ENCODE measurements at regions not wholly inside any gene's neighbourhood (a gene's known extent, or its start where the extent isn't known, plus 50 kb on each side); places are given as distances from the start of the nearest gene placed in this dataset.

- H2AFZ ChIP-seq (ENCODE audit: low read depth), result no peak overlapping the region
- H3K79me2 ChIP-seq (ENCODE audit: insufficient read depth, low read depth), result no peaks in the 10 kb centered on the region
- H4K20me1 ChIP-seq (ENCODE audit: insufficient read depth), result no peaks in the 10 kb centered on the region
- H3K4me3 ChIP-seq (IDR thresholded peaks at IDR 0.05; ENCODE audit: insufficient read depth, low read depth, low read length), result no peak overlapping the region
- H3K36me3 ChIP-seq (ENCODE audit: insufficient read depth), result no peaks in the 10 kb centered on the region
- H3K9ac ChIP-seq, result no peak overlapping the region
- H3K27ac ChIP-seq, result no peak overlapping the region
- H3K27me3 ChIP-seq (ENCODE audit: insufficient read depth, low read depth), result no peaks in the 10 kb centered on the region
- no peaks in the 10 kb centered on the region for H3K4me1 ChIP-seq (ENCODE audit: low read depth, poor library complexity, severe bottlenecking)
- no peak for TF ChIP-seq CTCF (conservative IDR thresholded peaks at IDR 0.05; ENCODE audit: low read depth, low read length)
- no peak overlapping the region for H3K4me2 ChIP-seq
Observed at GRCh38 chr1:69284508-69284907, 283.2 kb upstream of the LRRC7 start.

- Histone ChIP-seq H4K20me1 (ENCODE audit: insufficient read depth) (no peaks in the 10 kb centered on the region), H3K79me2 (ENCODE audit: insufficient read depth, low read depth) (no peaks in the 10 kb centered on the region), H3K27me3 (ENCODE audit: insufficient read depth, low read depth) (no peaks in the 10 kb centered on the region), H3K9ac (no peak overlapping the region), H3K4me2 (no peak overlapping the region), H2AFZ (ENCODE audit: low read depth) (no peak overlapping the region), H3K4me1 (ENCODE audit: low read depth, poor library complexity, severe bottlenecking) (no peaks in the 10 kb centered on the region), H3K4me3 (IDR thresholded peaks at IDR 0.05; ENCODE audit: insufficient read depth, low read depth, low read length) (no peak overlapping the region), H3K36me3 (ENCODE audit: insufficient read depth) (no peaks in the 10 kb centered on the region), H3K27ac (no peak overlapping the region)
- no peak for TF ChIP-seq CTCF (conservative IDR thresholded peaks at IDR 0.05; ENCODE audit: low read depth, low read length)
Observed at GRCh38 chr1:69288416-69288815, 279.3 kb upstream of the LRRC7 start.

DNA sequence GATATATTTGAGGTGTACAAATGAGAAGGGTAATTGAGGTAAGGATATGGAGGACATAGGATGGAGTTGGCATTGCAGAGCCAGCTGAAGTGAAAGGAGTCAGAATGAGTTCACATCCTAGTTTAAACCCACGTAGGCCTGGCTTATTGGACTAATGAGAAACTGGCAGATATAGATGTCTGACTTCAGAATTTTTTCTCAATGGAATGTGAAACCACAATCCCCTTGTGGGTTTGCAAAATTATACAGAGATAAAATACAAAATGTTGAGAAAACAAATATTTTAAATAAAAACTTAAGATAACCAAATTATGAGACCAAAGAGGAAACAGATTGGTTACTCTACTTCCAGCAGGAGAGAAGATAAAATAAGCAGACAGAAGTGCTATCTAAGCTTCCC is 277.4 kb upstream of the LRRC7 start:
- no peaks in the 10 kb centered on the region for H4K20me1 ChIP-seq (ENCODE audit: insufficient read depth)
- no peak overlapping the region for H3K4me3 ChIP-seq (IDR thresholded peaks at IDR 0.05; ENCODE audit: insufficient read depth, low read depth, low read length)
- no peaks in the 10 kb centered on the region for H3K79me2 ChIP-seq (ENCODE audit: insufficient read depth, low read depth)
- no peak overlapping the region for H3K9ac ChIP-seq
- no peak overlapping the region for H3K27ac ChIP-seq
- no peaks in the 10 kb centered on the region for H3K36me3 ChIP-seq (ENCODE audit: insufficient read depth)
- no peaks in the 10 kb centered on the region for H3K4me1 ChIP-seq (ENCODE audit: low read depth, poor library complexity, severe bottlenecking)
- no peak overlapping the region for H2AFZ ChIP-seq (ENCODE audit: low read depth)
- TF ChIP-seq CTCF (conservative IDR thresholded peaks at IDR 0.05; ENCODE audit: low read depth, low read length), result no peak
- H3K27me3 ChIP-seq (ENCODE audit: insufficient read depth, low read depth), result no peaks in the 10 kb centered on the region
- H3K4me2 ChIP-seq, result no peak overlapping the region

DNA sequence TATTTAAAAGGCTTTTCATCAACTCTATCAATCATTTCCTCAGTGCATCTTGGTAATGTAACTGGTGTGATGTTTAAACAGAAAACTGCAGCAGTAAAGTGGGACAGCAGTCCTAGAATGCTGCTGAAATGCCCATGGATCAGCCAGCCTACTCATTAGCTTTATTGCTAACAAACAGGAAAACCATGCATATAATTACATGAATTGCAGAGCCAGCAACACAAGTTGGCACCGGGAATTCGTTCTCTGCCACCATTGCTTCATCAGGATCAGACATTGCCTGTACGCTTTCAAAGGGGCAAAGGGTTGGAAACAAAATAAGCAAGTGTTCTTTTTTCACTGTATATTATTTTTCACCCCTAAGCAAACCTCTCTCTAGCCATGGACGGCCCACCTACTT is 276.2 kb upstream of the LRRC7 start:
- TF ChIP-seq CTCF (conservative IDR thresholded peaks at IDR 0.05; ENCODE audit: low read depth, low read length), result no peak
- H3K27me3 ChIP-seq (ENCODE audit: insufficient read depth, low read depth), result no peaks in the 10 kb centered on the region
- no peaks in the 10 kb centered on the region for H3K79me2 ChIP-seq (ENCODE audit: insufficient read depth, low read depth)
- H3K4me3 ChIP-seq (IDR thresholded peaks at IDR 0.05; ENCODE audit: insufficient read depth, low read depth, low read length), result no peak overlapping the region
- no peak overlapping the region for H2AFZ ChIP-seq (ENCODE audit: low read depth)
- H4K20me1 ChIP-seq (ENCODE audit: insufficient read depth), result no peaks in the 10 kb centered on the region
- H3K9ac ChIP-seq, result no peak overlapping the region
- H3K27ac ChIP-seq, result no peak overlapping the region
- H3K36me3 ChIP-seq (ENCODE audit: insufficient read depth), result no peaks in the 10 kb centered on the region
- no peak overlapping the region for H3K4me2 ChIP-seq
- H3K4me1 ChIP-seq (ENCODE audit: low read depth, poor library complexity, severe bottlenecking), result no peaks in the 10 kb centered on the region

- no peaks in the 10 kb centered on the region for H4K20me1 ChIP-seq (ENCODE audit: insufficient read depth)
- no peaks in the 10 kb centered on the region for H3K27me3 ChIP-seq (ENCODE audit: insufficient read depth, low read depth)
- H3K4me1 ChIP-seq (ENCODE audit: low read depth, poor library complexity, severe bottlenecking), result no peaks in the 10 kb centered on the region
- no peak overlapping the region for H3K9ac ChIP-seq
- no peak overlapping the region for H3K27ac ChIP-seq
- no peak overlapping the region for H2AFZ ChIP-seq (ENCODE audit: low read depth)
- no peak for TF ChIP-seq CTCF (conservative IDR thresholded peaks at IDR 0.05; ENCODE audit: low read depth, low read length)
- no peaks in the 10 kb centered on the region for H3K79me2 ChIP-seq (ENCODE audit: insufficient read depth, low read depth)
- no peaks in the 10 kb centered on the region for H3K36me3 ChIP-seq (ENCODE audit: insufficient read depth)
- H3K4me3 ChIP-seq (IDR thresholded peaks at IDR 0.05; ENCODE audit: insufficient read depth, low read depth, low read length), result no peak overlapping the region
- no peak overlapping the region for H3K4me2 ChIP-seq
Observed at GRCh38 chr1:69292833-69293232, 274.9 kb upstream of the LRRC7 start.
